ENCODE measurements at regions not wholly inside any gene's neighbourhood (a gene's known extent, or its start where the extent isn't known, plus 50 kb on each side); places are given as distances from the start of the nearest gene placed in this dataset.

DNA sequence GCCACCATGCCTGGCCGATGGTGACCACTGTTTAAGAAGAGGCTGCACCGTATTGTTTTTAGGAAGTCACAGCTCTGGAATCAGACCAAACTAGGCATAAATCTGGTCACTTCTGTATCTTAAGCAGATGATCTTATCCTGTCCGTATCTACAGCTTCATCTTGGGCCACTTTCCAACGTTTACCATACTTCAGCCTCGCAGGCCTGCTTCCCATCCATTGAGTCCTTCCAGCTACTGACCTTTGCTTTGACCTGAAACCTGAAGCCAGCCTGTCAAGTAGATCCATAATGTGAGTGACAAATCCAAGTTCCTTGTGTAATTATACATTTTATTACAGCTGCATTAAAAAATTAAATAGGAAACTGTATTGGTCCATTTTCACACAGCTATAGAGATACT, 1033.0 kb downstream of the CDH11 start:
- no peak overlapping the region for H3K4me2 ChIP-seq (ENCODE audit: insufficient read depth, low read length)
- peaks cover 14% of the 10 kb centered on the region for H3K4me1 ChIP-seq (ENCODE audit: insufficient read depth, low read length)
- no peak overlapping the region for H3K4me3 ChIP-seq (ENCODE audit: insufficient read depth, low read length)
- no peak overlapping the region for H2AFZ ChIP-seq (ENCODE audit: low read length)
- TF ChIP-seq, protein P1, sequence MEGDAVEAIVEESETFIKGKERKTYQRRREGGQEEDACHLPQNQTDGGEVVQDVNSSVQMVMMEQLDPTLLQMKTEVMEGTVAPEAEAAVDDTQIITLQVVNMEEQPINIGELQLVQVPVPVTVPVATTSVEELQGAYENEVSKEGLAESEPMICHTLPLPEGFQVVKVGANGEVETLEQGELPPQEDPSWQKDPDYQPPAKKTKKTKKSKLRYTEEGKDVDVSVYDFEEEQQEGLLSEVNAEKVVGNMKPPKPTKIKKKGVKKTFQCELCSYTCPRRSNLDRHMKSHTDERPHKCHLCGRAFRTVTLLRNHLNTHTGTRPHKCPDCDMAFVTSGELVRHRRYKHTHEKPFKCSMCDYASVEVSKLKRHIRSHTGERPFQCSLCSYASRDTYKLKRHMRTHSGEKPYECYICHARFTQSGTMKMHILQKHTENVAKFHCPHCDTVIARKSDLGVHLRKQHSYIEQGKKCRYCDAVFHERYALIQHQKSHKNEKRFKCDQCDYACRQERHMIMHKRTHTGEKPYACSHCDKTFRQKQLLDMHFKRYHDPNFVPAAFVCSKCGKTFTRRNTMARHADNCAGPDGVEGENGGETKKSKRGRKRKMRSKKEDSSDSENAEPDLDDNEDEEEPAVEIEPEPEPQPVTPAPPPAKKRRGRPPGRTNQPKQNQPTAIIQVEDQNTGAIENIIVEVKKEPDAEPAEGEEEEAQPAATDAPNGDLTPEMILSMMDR (IDR thresholded peaks at IDR 0.05; ENCODE audit: extremely low read depth, low read depth, low read length), result no peak
- DNase-seq (ENCODE audit: insufficient read length, low spot score, missing footprints), result no peak
- H4K20me1 ChIP-seq (ENCODE audit: insufficient read depth, low read length), result no peaks in the 10 kb centered on the region
- no peaks in the 10 kb centered on the region for H3K36me3 ChIP-seq (ENCODE audit: insufficient read depth, low read length)
- no peak overlapping the region for H3K27ac ChIP-seq (ENCODE audit: low read depth, low read length)
- H3K27me3 ChIP-seq (ENCODE audit: insufficient read depth, low read length), result no peaks in the 10 kb centered on the region
- H3K79me2 ChIP-seq (ENCODE audit: insufficient read depth, low read length), result no peaks in the 10 kb centered on the region
- H3K9me3 ChIP-seq (ENCODE audit: low read depth, low read length), result no peaks in the 10 kb centered on the region

DNA sequence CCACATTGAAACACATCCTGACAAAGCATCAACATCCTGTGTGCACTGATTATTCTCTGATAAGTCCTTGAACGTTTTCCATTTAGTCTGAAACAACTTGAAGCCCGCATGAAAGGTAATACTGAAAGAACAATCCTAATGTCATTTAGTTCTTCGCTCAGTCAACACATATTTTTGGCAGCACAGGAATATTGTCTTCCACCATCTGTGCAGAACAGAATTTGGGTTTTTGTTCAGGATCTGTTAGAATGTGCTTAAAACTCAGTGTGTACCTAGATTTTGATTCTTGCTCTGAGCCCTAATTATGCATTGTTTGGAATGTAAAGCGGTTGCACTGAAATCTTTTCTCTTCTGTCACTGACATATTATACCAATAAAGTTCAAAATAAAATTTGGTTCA, 1036.6 kb downstream of the CDH11 start:
- Histone ChIP-seq H4K20me1 (ENCODE audit: insufficient read depth, low read length) (no peaks in the 10 kb centered on the region), H3K27me3 (ENCODE audit: insufficient read depth, low read length) (no peaks in the 10 kb centered on the region), H2AFZ (ENCODE audit: low read length) (peak overlapping the region; percentile 10), H3K27ac (ENCODE audit: low read depth, low read length) (no peak overlapping the region), H3K4me2 (ENCODE audit: insufficient read depth, low read length) (no peak overlapping the region), H3K9me3 (ENCODE audit: low read depth, low read length) (no peaks in the 10 kb centered on the region), H3K36me3 (ENCODE audit: insufficient read depth, low read length) (no peaks in the 10 kb centered on the region), H3K4me3 (ENCODE audit: insufficient read depth, low read length) (no peak overlapping the region), H3K79me2 (ENCODE audit: insufficient read depth, low read length) (no peaks in the 10 kb centered on the region), H3K4me1 (ENCODE audit: insufficient read depth, low read length) (no peaks in the 10 kb centered on the region)
- TF ChIP-seq, protein P1 (IDR thresholded peaks at IDR 0.05; ENCODE audit: extremely low read depth, low read depth, low read length), result no peak
- DNase-seq (ENCODE audit: insufficient read length, low spot score, missing footprints), result no peak

DNA sequence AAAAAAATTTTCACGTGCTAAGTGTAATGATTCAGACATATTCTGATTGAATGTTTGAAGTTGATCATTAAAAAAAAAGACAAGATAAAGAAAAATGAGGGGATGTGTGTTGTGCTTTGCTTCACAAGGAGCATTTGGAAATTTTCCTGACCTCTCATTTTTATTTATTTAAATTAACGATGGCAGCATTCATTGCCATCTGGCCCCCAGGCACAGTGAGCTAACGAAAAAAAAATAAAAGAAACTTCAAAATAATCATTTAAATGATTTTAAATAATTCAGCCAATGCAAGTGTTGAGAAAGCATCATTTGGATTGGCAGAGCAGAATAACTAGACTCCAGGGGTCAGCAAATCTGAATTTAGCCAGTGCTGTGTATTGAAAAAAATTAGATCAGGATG, 1037.2 kb downstream of the CDH11 start:
- Histone ChIP-seq H3K4me2 (ENCODE audit: insufficient read depth, low read length) (no peak overlapping the region), H3K27me3 (ENCODE audit: insufficient read depth, low read length) (no peaks in the 10 kb centered on the region), H3K36me3 (ENCODE audit: insufficient read depth, low read length) (no peaks in the 10 kb centered on the region), H3K4me1 (ENCODE audit: insufficient read depth, low read length) (no peaks in the 10 kb centered on the region), H3K79me2 (ENCODE audit: insufficient read depth, low read length) (no peaks in the 10 kb centered on the region), H4K20me1 (ENCODE audit: insufficient read depth, low read length) (no peaks in the 10 kb centered on the region), H2AFZ (ENCODE audit: low read length) (no peak overlapping the region), H3K4me3 (ENCODE audit: insufficient read depth, low read length) (no peak overlapping the region), H3K27ac (ENCODE audit: low read depth, low read length) (no peak overlapping the region), H3K9me3 (ENCODE audit: low read depth, low read length) (no peaks in the 10 kb centered on the region)
- no peak for DNase-seq (ENCODE audit: insufficient read length, low spot score, missing footprints)
- TF ChIP-seq, protein P1 (IDR thresholded peaks at IDR 0.05; ENCODE audit: extremely low read depth, low read depth, low read length), result no peak

DNA sequence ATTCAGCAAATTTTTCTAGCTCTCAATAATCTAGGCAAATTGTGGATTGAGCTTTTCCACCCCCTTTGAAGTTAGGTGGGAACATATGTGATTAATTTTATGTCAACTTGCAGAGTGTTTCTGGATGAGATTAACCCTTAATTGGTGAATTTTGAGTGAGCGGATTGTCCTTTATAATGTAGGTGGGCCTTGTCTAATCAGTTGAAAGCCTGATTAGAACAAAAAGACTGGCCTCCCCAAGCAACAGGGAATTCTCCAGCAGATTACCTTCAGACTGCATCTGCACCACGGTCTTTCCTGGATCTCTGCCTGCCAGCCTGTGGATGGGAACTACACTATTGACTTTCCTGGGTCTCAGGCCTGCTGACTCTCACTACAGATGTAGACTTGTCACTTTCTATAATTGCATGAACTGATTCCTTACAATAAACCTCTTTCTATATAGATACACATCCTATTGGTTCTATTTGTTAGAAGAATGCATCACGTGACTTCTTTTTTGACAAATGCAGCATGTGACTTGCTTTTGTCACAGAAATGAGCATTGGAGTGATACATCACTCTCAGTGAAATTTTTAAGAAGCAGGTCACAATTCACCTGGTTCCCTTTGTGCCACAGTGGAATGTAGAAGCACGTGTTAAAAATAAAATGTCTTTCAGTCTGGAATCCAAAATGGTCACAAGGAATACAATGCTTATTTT, 1038.3 kb downstream of the CDH11 start:
- Histone ChIP-seq H3K27ac (ENCODE audit: low read depth, low read length) (no peak overlapping the region), H2AFZ (ENCODE audit: low read length) (no peak overlapping the region), H3K79me2 (ENCODE audit: insufficient read depth, low read length) (no peaks in the 10 kb centered on the region), H3K27me3 (ENCODE audit: insufficient read depth, low read length) (no peaks in the 10 kb centered on the region), H3K4me1 (ENCODE audit: insufficient read depth, low read length) (no peaks in the 10 kb centered on the region), H4K20me1 (ENCODE audit: insufficient read depth, low read length) (no peaks in the 10 kb centered on the region), H3K36me3 (ENCODE audit: insufficient read depth, low read length) (no peaks in the 10 kb centered on the region), H3K9me3 (ENCODE audit: low read depth, low read length) (no peaks in the 10 kb centered on the region), H3K4me2 (ENCODE audit: insufficient read depth, low read length) (no peak overlapping the region), H3K4me3 (ENCODE audit: insufficient read depth, low read length) (no peak overlapping the region)
- no peak for DNase-seq (ENCODE audit: insufficient read length, low spot score, missing footprints)
- TF ChIP-seq, protein P1 (IDR thresholded peaks at IDR 0.05; ENCODE audit: extremely low read depth, low read depth, low read length), result no peak

Data from osteoblast (primary cell).